ENCODE measurements at regions not wholly inside any gene's neighbourhood (a gene's known extent, or its start where the extent isn't known, plus 50 kb on each side); places are given as distances from the start of the nearest gene placed in this dataset.

DNA sequence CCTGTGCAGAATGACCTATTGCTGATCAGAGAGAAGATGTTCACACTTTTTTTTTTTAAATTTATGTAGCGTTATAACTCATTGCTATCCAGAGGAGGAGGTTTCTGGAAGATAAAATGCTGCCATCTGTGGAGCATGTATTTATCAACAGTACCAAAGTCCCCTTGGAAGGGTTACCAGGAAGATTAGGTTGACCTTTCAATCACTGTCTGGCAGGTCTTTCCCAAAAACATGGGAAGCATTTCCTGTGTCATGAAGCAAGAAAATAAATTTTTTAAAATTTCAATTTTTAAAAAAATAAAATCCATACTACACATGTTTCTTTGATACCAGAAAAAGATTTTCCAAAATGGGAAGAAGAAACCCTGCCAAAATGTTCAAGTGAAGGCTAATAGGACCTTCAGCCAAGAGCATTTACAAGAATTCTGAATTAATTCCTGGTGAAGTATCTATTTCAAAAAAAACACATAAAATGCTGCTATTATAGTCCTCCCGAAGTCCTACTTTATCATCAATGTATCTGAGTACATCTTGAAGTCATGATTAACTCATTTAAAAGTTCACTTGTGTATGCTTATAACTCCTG, 143.9 kb upstream of the RND3 start:
- TF ChIP-seq EZH2 (IDR thresholded peaks at IDR 0.05; ENCODE audit: insufficient read depth, poor library complexity, severe bottlenecking) (no peak), EZH2phosphoT487 (IDR thresholded peaks at IDR 0.05; ENCODE audit: insufficient read depth, low read depth) (no peak)
